Heart left ventricle (tissue), 16 donors: ENCODE measurements at regions not wholly inside any gene's neighbourhood (a gene's known extent, or its start where the extent isn't known, plus 50 kb on each side); places are given as distances from the start of the nearest gene placed in this dataset.
A peak's percentile ranks its signal among the peaks of the same experiment; 100 is the strongest.
"Not testable (repeated sequence)": the region's sequence is repeated elsewhere in the genome, so short reads cannot be mapped to it uniquely, and the experiment has no call there.

Source experiments
- ATAC-seq, 4 donors: fragments of 200-7000 bp; cut with Tn5 transposase; one replicate each; pipeline ENCODE4 v1.9.1; 2020 to 2022; ENCODE audit warnings: moderate library complexity in 4 of 4, mild to moderate bottlenecking in 3 of 4, moderate number of reproducible peaks in 1 of 4
- DNase-seq, 5 donors: peaks; one replicate each; pipeline ENCODE4 v3.0.0-alpha.2; 2020
- H3K27ac ChIP-seq, 12 donors: fragments of 200-600 bp; sonication (generic) in 4 of 12; one replicate each; pipeline versions ENCODE4 v1.5.0 to v1.8.0; 2016 to 2022; ENCODE audit warnings: mild to moderate bottlenecking in 2 of 12
- H3K27me3 ChIP-seq, 9 donors: fragments of 200-600 bp; sonication (generic) in 2 of 9; one replicate each; pipeline versions ENCODE4 v1.5.1 to v1.8.0; 2016 to 2022; ENCODE audit warnings: mild to moderate bottlenecking in 3 of 9
- H3K36me3 ChIP-seq, 9 donors: fragments of 200-600 bp; sonication (generic) in 2 of 9; one replicate each; pipeline versions ENCODE4 v1.5.0 to v1.8.0; 2018 to 2022; ENCODE audit warnings: mild to moderate bottlenecking in 2 of 9
- H3K4me1 ChIP-seq, 12 donors: fragments of 200-600 bp; sonication (generic) in 4 of 12; one replicate each; pipeline versions ENCODE4 v1.5.0 to v1.8.0; 2016 to 2022; ENCODE audit warnings: mild to moderate bottlenecking in 3 of 12
- H3K4me3 ChIP-seq, 12 donors: fragments of 200-600 bp; sonication (generic) in 4 of 12; one replicate each; pipeline versions ENCODE4 v1.5.0 to v1.8.0; 2017 to 2022; ENCODE audit warnings: mild to moderate bottlenecking in 9 of 12, moderate library complexity in 4 of 12
- H3K9me3 ChIP-seq, 12 donors: fragments of 200-600 bp; sonication (generic) in 4 of 12; one replicate each; pipeline versions ENCODE4 v1.5.0 to v1.8.0; 2016 to 2022; ENCODE audit warnings: mild to moderate bottlenecking in 1 of 12
- WGBS, 4 donors: extraction: QIAGEN DNeasy Blood & Tissue Kit in 2 of 4; methylation state at CpG; one replicate each; pipeline versions ENCODE4 v1.1.5 to v1.1.7; 2013 to 2018; 5-methylcytosine and 5-hydroxymethylcytosine counted together
- intact Hi-C, 10 donors: fragments of 100-400 bp; cut with DNase I; formaldehyde crosslinking; loops; one replicate each; pipeline versions ENCODE4 v1.11.1 to v1.14.2; 2022
- donor health status: ischemic (EF 13 %, LVEDD 7.1; RV severe dilation, severe dysfunction).
- donor health status: healthy with polysubstance abuse.
- donor health status: DM: no; HTN: yes; CAD: no.
- donor health status: DM: no; HTN: no; CAD: no.
- donor health status: ischemic (EF 25% LVEDD 6.9; RV normal size, moderate dysfunction).
- donor health status: ischemic (EF 25% LVEDD 5.7; RV mildly dilated, moderate dysfunction).
- donor health status: healthy.
- donor health status: DM: yes; HTN: yes; CAD: no.
- donor health status: ischemic (EF 35%, LVEDD 5.7; RV mildly dilated, moderate dysfunction).
- donor health status: nonischemic (EF 11% LVEDD 7.7; RV severe dilation, severe dysfunction).
- donor health status: DM: yes; HTN: yes; CAD: no.
- donor health status: PGD.
- donor health status: ischemic (EF 29% LVEDD 5.4; RV normal size, mild dysfunction).
- donor health status: nonischemic (EF 23%, LVEDD 6.1; RV moderate dilation, normal function).

DNA sequence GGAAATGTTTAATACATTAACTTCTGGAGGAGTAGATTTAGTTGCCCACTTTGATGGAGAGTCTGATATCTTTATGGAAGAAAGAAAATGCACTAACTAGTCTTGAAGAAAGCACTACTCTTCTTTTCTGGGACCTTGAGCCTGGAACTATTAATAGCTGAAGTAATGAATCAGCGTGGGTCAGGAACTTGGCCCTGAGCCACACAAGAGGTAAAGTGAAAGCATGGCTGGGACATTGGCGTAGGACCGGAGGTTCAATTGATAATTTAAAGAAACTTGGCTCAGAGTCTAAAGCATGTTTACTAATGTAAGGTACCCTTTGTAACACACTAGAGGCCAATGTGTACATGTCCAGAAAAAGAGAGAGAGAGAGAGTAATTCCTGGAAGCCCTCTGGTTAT, 195.5 kb downstream of the CDY1B start:
- H3K27me3 ChIP-seq, intact Hi-C loops: not testable (repeated sequence)
- no CpG with 5 or more reads among the region's 3 CpGs for WGBS, 4 donors

DNA sequence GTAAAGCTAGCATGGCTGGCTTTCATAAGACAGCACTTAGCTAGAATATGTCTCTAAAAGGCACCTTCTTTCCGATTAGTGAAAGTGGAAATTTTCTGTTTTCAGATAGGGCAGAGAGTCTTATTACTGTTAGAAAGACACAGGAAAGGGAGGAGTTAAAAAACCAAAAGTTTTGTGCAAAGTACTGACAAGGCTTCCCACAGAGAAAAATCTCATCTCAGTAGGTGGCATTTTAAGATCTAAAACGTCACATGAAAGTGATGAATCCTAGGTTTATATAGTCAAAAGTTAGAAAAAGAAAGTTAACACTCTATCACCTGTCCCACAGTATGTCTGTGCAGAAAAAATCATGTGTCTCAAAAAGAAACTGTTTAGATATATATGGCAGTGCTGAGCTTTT, 197.0 kb downstream of the CDY1B start:
- DNase-seq, H3K9me3 ChIP-seq, H3K27ac ChIP-seq, H3K4me1 ChIP-seq, H3K27me3 ChIP-seq, H3K36me3 ChIP-seq, intact Hi-C loops, H3K4me3 ChIP-seq, ATAC-seq: not testable (repeated sequence)
- WGBS, 4 donors, result no CpG with 5 or more reads among the region's 2 CpGs

More for the DNA sequence above, 195.5 kb downstream of the CDY1B start:
- ATAC-seq, H3K36me3 ChIP-seq, H3K27ac ChIP-seq, H3K4me3 ChIP-seq, H3K4me1 ChIP-seq, DNase-seq, H3K9me3 ChIP-seq: not testable (repeated sequence)

DNA sequence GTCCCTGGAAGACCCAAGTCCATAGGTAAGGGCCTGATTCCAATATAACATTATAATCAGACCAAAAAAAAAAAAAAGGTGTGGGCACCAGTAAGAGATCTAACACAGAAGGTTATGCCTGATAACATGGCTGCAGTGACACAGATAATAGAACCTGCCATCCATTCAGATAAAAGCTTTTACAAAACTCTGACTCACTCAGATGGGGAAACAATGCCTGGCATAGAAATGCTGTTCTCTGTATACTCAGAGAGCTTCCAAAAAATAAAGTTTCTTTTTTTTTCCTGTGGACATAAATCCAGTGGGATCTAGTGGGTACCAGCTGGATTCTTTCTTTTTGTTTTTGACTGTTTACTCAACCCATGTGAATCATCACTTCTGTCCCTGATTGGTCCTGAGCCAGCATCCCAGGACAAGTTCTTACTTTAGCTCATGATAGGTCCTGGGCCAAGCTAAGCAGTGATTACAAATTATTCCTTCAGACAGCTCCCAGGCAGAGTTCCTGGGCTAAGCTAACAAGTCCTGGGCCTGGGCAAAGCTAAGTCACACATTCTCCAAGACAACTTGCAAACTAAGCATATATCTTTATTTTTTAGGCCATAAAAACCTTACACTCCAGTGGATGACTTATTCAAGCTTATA, 199.9 kb downstream of the CDY1B start:
- intact Hi-C loops, H3K9me3 ChIP-seq, H3K4me3 ChIP-seq, H3K27me3 ChIP-seq, H3K4me1 ChIP-seq, H3K27ac ChIP-seq, H3K36me3 ChIP-seq, DNase-seq: not testable (repeated sequence)
- ATAC-seq, result peak in 2 of 4 donors; percentile 77 to 88

DNA sequence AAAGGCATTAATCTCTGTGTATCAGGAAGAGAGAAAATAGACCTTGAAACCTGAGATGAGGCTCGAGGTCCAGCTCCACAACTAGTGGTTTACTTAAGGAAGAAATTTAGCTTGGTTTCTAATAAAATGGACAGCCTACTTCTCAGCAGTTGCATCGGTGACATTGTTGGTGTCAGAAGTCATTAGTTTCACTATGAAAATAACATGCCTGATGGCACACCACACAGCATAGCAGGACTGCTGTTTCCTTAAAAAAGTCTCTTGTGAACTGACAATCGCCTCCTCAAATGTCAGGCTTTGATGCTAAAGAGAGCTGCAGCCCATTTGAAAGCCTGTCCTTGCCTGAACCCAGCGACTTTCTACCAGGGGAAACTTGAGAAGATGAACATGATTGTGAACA, 204.1 kb downstream of the CDY1B start:
- H3K27ac ChIP-seq, H3K4me1 ChIP-seq, H3K4me3 ChIP-seq, intact Hi-C loops, ATAC-seq, H3K9me3 ChIP-seq, H3K27me3 ChIP-seq, H3K36me3 ChIP-seq, DNase-seq: not testable (repeated sequence)
- WGBS, 4 donors, result no CpG with 5 or more reads among the region's 4 CpGs

DNA sequence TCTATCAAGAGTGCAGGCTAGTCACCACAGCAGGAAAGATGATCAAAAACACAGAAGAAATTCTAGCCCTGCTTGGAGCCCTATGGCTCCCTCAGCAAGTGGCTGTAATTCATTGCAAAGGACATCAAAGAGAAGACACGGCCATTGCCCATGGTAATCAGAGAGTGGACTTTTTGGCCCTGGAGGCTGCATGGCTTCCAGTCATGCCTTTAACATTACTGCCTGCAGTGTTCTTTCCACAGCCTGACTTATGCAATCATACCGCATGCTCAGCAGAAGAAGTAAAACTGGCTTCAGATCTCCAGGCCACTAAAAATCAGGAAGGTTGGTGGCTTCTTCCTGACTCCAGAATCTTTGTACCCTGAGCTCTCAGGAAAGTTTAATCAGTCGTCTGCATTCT, 218.1 kb downstream of the CDY1B start:
- H3K4me1 ChIP-seq, H3K27ac ChIP-seq, ATAC-seq, H3K4me3 ChIP-seq, H3K36me3 ChIP-seq, DNase-seq, intact Hi-C loops, H3K9me3 ChIP-seq, H3K27me3 ChIP-seq: not testable (repeated sequence)
- no CpG with 5 or more reads among the region's 3 CpGs for WGBS, 4 donors

DNA sequence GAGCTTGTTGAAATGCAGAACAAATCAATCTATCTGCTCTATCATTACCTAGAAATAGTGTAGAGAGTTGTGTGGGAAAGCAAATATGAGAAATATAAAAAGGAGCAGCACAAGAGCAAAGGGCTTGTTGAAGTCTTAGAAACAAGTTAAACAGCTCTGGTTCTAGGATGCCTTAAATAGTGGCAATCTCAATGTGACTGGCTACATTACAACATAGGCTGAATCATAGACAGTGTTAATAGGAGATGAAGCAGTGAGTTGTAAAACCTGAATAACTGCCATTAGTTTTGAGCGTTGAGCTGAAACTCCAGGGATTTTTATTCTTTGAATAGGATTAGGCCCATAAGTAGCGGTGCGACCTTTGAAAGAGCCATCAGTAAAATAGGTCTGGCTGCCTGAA, 225.9 kb downstream of the CDY1B start:
- WGBS, 4 donors, result no CpG with 5 or more reads among the region's 3 CpGs
- H3K27me3 ChIP-seq, H3K9me3 ChIP-seq, H3K4me1 ChIP-seq, ATAC-seq, DNase-seq, H3K27ac ChIP-seq, H3K36me3 ChIP-seq, H3K4me3 ChIP-seq, intact Hi-C loops: not testable (repeated sequence)

DNA sequence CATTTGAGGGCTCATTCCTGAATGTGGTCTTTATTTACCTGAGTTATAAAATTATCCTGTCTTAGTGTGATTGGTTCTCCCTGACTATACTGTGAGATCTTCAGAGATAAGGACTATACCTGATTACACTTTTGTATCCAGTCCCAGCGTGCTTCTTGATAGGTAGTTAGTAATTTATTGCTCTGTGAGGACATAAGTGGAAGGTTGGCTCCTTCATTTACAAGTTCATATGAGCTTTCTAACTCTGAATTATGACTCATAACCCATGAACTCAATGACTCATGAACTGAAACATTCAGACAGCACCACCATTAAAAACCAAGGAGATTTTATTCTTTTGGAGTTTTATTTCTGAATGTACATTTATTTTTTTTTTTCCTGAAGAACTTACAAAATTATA, 257.1 kb downstream of the CDY1B start:
- H3K9me3 ChIP-seq, H3K4me1 ChIP-seq, DNase-seq, H3K36me3 ChIP-seq, H3K27ac ChIP-seq, H3K27me3 ChIP-seq, H3K4me3 ChIP-seq, ATAC-seq, intact Hi-C loops: not testable (repeated sequence)
- no CpG with 5 or more reads among the region's 1 CpG for WGBS, 4 donors

DNA sequence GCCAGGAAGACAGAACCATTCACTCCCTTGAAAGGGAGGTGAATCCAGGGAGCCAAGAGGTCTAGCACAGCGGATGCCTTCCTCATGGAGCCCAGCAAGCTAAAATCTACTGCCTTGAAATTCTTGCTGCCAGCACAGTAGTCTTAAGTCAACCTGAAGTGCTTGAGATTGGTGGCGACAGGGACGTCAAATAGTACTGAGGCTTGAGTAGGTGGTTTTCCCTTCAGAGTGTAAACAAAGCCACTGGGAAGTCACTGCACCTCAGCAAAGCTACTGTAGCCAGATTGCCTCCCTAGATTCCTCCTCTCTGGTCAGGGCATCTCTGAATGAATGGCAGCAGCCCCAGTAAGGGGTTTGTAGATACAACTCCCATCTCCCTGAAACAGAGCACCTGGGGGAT, 299.1 kb downstream of the CDY1B start:
- WGBS, 4 donors, result no CpG with 5 or more reads among the region's 3 CpGs
- H3K27me3 ChIP-seq, H3K4me1 ChIP-seq, H3K9me3 ChIP-seq, ATAC-seq, H3K27ac ChIP-seq, H3K36me3 ChIP-seq, H3K4me3 ChIP-seq, DNase-seq, intact Hi-C loops: not testable (repeated sequence)
